ENCODE measurements at regions not wholly inside any gene's neighbourhood (a gene's known extent, or its start where the extent isn't known, plus 50 kb on each side); places are given as distances from the start of the nearest gene placed in this dataset.

GRCh38 chr3:38967693-38967989 is 84.1 kb downstream of the SCN11A start:
- Histone ChIP-seq H3K9me3 (no peaks in the 10 kb centered on the region), H3K4me3 (no peak overlapping the region), H3K4me1 (ENCODE audit: control insufficient read depth in 1 of 2, low read depth in 2 of 2) (no peaks in the 10 kb centered on the region), H3K36me3 (no peaks in the 10 kb centered on the region), H3K27ac (no peak overlapping the region), H3K27me3 (replicated peaks; ENCODE audit: insufficient read depth) (no peaks in the 10 kb centered on the region)
- ATAC-seq (ENCODE audit: insufficient number of reproducible peaks, low FRiP score, low read depth) (no peak), DNase-seq (ENCODE audit: low spot score) (no peak)
- no peak for TF ChIP-seq CTCF (IDR thresholded peaks at IDR 0.05)

- no peaks in the 10 kb centered on the region for H3K27me3 ChIP-seq (replicated peaks; ENCODE audit: insufficient read depth)
- no peaks in the 10 kb centered on the region for H3K9me3 ChIP-seq
- no peaks in the 10 kb centered on the region for H3K4me1 ChIP-seq (ENCODE audit: control insufficient read depth in 1 of 2, low read depth in 2 of 2)
- DNase-seq (ENCODE audit: low spot score) (no peak), ATAC-seq (ENCODE audit: insufficient number of reproducible peaks, low FRiP score, low read depth) (no peak)
- no peak for TF ChIP-seq CTCF (IDR thresholded peaks at IDR 0.05)
- H3K4me3 ChIP-seq, result no peak overlapping the region
- H3K36me3 ChIP-seq, result no peaks in the 10 kb centered on the region
- H3K27ac ChIP-seq, result no peak overlapping the region
These were observed 84.7 kb downstream of the SCN11A start for GRCh38 chr3:38966811-38967692.

GRCh38 chr3:38964646-38965045 is 87.1 kb downstream of the SCN11A start:
- Histone ChIP-seq H3K27ac (no peak overlapping the region), H3K4me1 (ENCODE audit: control insufficient read depth in 1 of 2, low read depth in 2 of 2) (no peaks in the 10 kb centered on the region), H3K9me3 (no peaks in the 10 kb centered on the region), H3K36me3 (no peaks in the 10 kb centered on the region), H3K4me3 (no peak overlapping the region), H3K27me3 (replicated peaks; ENCODE audit: insufficient read depth) (no peaks in the 10 kb centered on the region)
- ATAC-seq (ENCODE audit: insufficient number of reproducible peaks, low FRiP score, low read depth), result no peak
- no peak for TF ChIP-seq CTCF (IDR thresholded peaks at IDR 0.05)
- DNase-seq (ENCODE audit: low spot score), result no peak

- no peak overlapping the region for H3K4me3 ChIP-seq
- H3K9me3 ChIP-seq, result no peaks in the 10 kb centered on the region
These were observed 87.5 kb downstream of the SCN11A start for GRCh38 chr3:38964204-38964603.

More at GRCh38 chr3:38964204-38964603, 87.5 kb downstream of the SCN11A start:
- Histone ChIP-seq H3K27ac (no peak overlapping the region), H3K36me3 (no peaks in the 10 kb centered on the region), H3K27me3 (replicated peaks; ENCODE audit: insufficient read depth) (no peaks in the 10 kb centered on the region), H3K4me1 (ENCODE audit: control insufficient read depth in 1 of 2, low read depth in 2 of 2) (no peaks in the 10 kb centered on the region)
- no peak for ATAC-seq (ENCODE audit: insufficient number of reproducible peaks, low FRiP score, low read depth)
- TF ChIP-seq CTCF (IDR thresholded peaks at IDR 0.05), result no peak
- no peak for DNase-seq (ENCODE audit: low spot score)

Measured in thoracic aorta (tissue), 2 donors.